Endothelial cell of umbilical vein (primary cell): ENCODE measurements at regions not wholly inside any gene's neighbourhood (a gene's known extent, or its start where the extent isn't known, plus 50 kb on each side); places are given as distances from the start of the nearest gene placed in this dataset.
"Not testable (repeated sequence)": the region's sequence is repeated elsewhere in the genome, so short reads cannot be mapped to it uniquely, and the experiment has no call there.

Experiments
- BruUV-seq: library from RNA; stranded (reverse); fragments of 400-500 nt; replicated peaks from 2 replicates; lab custom pipeline; 2021; lab: Mats Ljungman, UMichigan
- CTCF ChIA-PET: fragments of 300-600, 350-600 bp; sonication (Branson Sonifier 250); formaldehyde crosslinking; loops from one replicate; lab custom pipeline; 2021; ENCODE audit warnings: antibody characterized with exemption, inconsistent platforms; lab: Charles Lee
- POLR2A ChIA-PET: fragments of 300-600, 350-600 bp; sonication (Branson Sonifier 250); formaldehyde crosslinking; loops from one replicate; lab custom pipeline; 2021; ENCODE audit warnings: antibody characterized with exemption, inconsistent platforms; lab: Charles Lee
- DNase-seq: peaks from one replicate; pipeline ENCODE4 v3.0.0-alpha.2; 2011; ENCODE audit warnings: low read depth, low spot score
- FAIRE-seq: peaks from 2 replicates; lab custom pipeline; 2011; peaks lifted over from hg19 to GRCh38; lab: Jason Lieb, UNC
- H2AFZ ChIP-seq: 2 replicates; pipeline ENCODE4 v1.6.0; 2012; ENCODE audit warnings: low read depth, low read length, control low read depth, inconsistent platforms
- H3K27ac ChIP-seq: 2 replicates; pipeline ENCODE4 v1.5.1; 2011; ENCODE audit warnings: low read depth, mild to moderate bottlenecking, control low read depth, low read length, moderate library complexity; ENCODE audit not compliant: insufficient read depth
- H3K27me3 ChIP-seq, 2 experiments: 2 replicates each; pipeline versions ENCODE4 v1.6.0 to v1.6.1; 2011; ENCODE audit warnings: low read length in 2 of 2, mixed read lengths in 1 of 2; ENCODE audit not compliant: control insufficient read depth in 2 of 2, insufficient read depth in 2 of 2
- H3K36me3 ChIP-seq, 2 experiments: 2 replicates in 1 of 2; 3 replicates in 1 of 2; pipeline ENCODE4 v1.5.1; 2011; ENCODE audit warnings: low read length in 2 of 2, mild to moderate bottlenecking in 1 of 2, moderate library complexity in 1 of 2; ENCODE audit not compliant: control insufficient read depth in 2 of 2, insufficient read depth in 2 of 2; ENCODE audit errors: extremely low read depth in 1 of 2
- H3K4me1 ChIP-seq: 3 replicates; pipeline ENCODE4 v1.5.1; 2011; ENCODE audit warnings: mild to moderate bottlenecking, low read length; ENCODE audit not compliant: control insufficient read depth, insufficient read depth; ENCODE audit errors: extremely low read depth
- H3K4me2 ChIP-seq: 2 replicates; pipeline ENCODE4 v1.6.1; 2011; ENCODE audit warnings: low read length, control low read depth, mixed read lengths; ENCODE audit not compliant: insufficient read depth
- H3K4me3 ChIP-seq, 3 experiments: fragments of 200-600 bp in 1 of 3; sonication (generic), shearing (Covaris generic) in 1 of 3; replicated peaks in 1 of 3; 2 replicates each; pipeline ENCODE4 v1.5.1; 2011 to 2016; ENCODE audit warnings: control low read depth in 3 of 3, low read length in 3 of 3, mild to moderate bottlenecking in 2 of 3, inconsistent platforms in 1 of 3, low read depth in 1 of 3, moderate library complexity in 1 of 3; ENCODE audit not compliant: insufficient read depth in 1 of 3
- H3K79me2 ChIP-seq: 2 replicates; pipeline ENCODE4 v1.6.0; 2012; ENCODE audit warnings: low read length, inconsistent platforms; ENCODE audit not compliant: control insufficient read depth, insufficient read depth
- H3K9ac ChIP-seq: replicated peaks from 2 replicates; pipeline ENCODE3; 2011; ENCODE audit warnings: low read length, control low read depth; ENCODE audit not compliant: insufficient read depth; ENCODE audit errors: extremely low read depth
- H3K9me1 ChIP-seq: replicated peaks from 3 replicates; pipeline ENCODE4 v1.6.0; 2011; ENCODE audit warnings: mild to moderate bottlenecking, low read length; ENCODE audit not compliant: control insufficient read depth, insufficient read depth; ENCODE audit errors: extremely low read depth
- H3K9me3 ChIP-seq: replicated peaks from 2 replicates; pipeline ENCODE4 v1.5.1; 2012; ENCODE audit warnings: low read length, inconsistent platforms; ENCODE audit not compliant: control insufficient read depth, insufficient read depth
- H4K20me1 ChIP-seq: replicated peaks from 2 replicates; pipeline ENCODE3; 2011; ENCODE audit warnings: mild to moderate bottlenecking, low read length; ENCODE audit not compliant: control insufficient read depth, insufficient read depth; ENCODE audit errors: extremely low read depth
- EZH2 ChIP-seq: IDR thresholded peaks from 2 replicates; pipeline ENCODE4 v1.6.1; 2012; ENCODE audit warnings: borderline replicate concordance, low read depth, mild to moderate bottlenecking, moderate library complexity, low read length, inconsistent platforms; ENCODE audit not compliant: severe bottlenecking
- FOS ChIP-seq: IDR thresholded peaks from 2 replicates; pipeline ENCODE4 v1.6.1; 2011; ENCODE audit warnings: mild to moderate bottlenecking, low read length, moderate library complexity, borderline replicate concordance; ENCODE audit not compliant: insufficient read depth
- GATA2 ChIP-seq: IDR thresholded peaks from 2 replicates; pipeline ENCODE4 v1.7.0; 2011; ENCODE audit warnings: low read depth, mild to moderate bottlenecking, moderate library complexity, mixed read lengths, low read length; ENCODE audit not compliant: insufficient read length, insufficient read depth
- JUN ChIP-seq: IDR thresholded peaks from 2 replicates; pipeline ENCODE4 v1.6.1; 2011; ENCODE audit warnings: borderline replicate concordance, low read depth; ENCODE audit not compliant: insufficient read length, insufficient read depth
- MYC ChIP-seq: IDR thresholded peaks from one replicate; pipeline ENCODE4 v1.6.1; 2011; ENCODE audit warnings: mild to moderate bottlenecking, low read depth, low read length
- POLR2AphosphoS5 ChIP-seq: IDR thresholded peaks from 2 replicates; pipeline ENCODE4 v1.6.1; 2012; ENCODE audit warnings: low read depth, mild to moderate bottlenecking, control low read depth, low read length, moderate library complexity; ENCODE audit not compliant: insufficient read depth
- dilution Hi-C: fragments of 300-500 bp; cut with MboI; formaldehyde crosslinking; loops from one replicate; pipeline ENCODE4 v1.15.0; 2019; ENCODE audit warnings: low sequenced_read_pairs; ENCODE audit not compliant: extremely low pct_ligation_motif_present
- intact Hi-C: fragments of 100-400 bp; cut with micrococcal nuclease; formaldehyde crosslinking; loops from one replicate; pipeline ENCODE4 v1.10.0; 2022
- TF ChIP-seq, protein P1 (sequence below): IDR thresholded peaks from 2 replicates; pipeline ENCODE4 v1.6.1; 2011; ENCODE audit not compliant: insufficient read depth, insufficient read length
- TF ChIP-seq, protein P2 (sequence below), 2 donors: IDR thresholded peaks; 1 replicate in 1 of 2; 2 replicates in 1 of 2; pipeline ENCODE4 v1.5.1; 2011; ENCODE audit warnings: low read length in 2 of 2, mild to moderate bottlenecking in 2 of 2, moderate library complexity in 2 of 2, control low read depth in 1 of 2, inconsistent platforms in 1 of 2, low read depth in 1 of 2; ENCODE audit not compliant: insufficient read depth in 1 of 2; ENCODE audit errors: extremely low read depth in 1 of 2

DNA sequence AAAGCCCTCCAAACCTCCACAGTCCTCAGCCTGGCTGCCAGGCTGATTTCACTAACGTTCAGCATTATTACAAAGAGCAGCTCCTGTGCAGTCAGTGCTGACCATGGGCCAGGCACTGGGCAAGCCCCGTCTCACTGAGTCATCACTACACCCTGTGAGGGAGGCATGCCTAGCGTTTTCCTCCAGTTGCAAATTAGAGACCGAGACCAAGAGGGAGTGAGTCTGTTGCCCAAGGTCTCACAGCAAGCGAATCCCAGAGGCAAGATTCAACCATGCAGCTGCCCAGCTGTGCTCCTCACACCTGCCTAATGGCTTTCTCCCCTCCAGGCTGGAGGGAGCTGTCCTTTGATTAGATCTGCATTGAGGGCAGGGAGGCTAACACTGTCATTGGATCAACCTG is 229.3 kb upstream of the LHX5 start:
- DNase-seq (no peak), FAIRE-seq (no peak)
- Histone ChIP-seq H3K9me3 (no peaks in the 10 kb centered on the region), H3K4me2 (no peak overlapping the region), H3K27ac (no peak overlapping the region), H2AFZ (no peak overlapping the region), H3K4me3 (no peak overlapping the region), H3K9me1 (no peaks in the 10 kb centered on the region), H3K79me2 (no peaks in the 10 kb centered on the region), H3K36me3 (no peaks in the 10 kb centered on the region), H4K20me1 (no peaks in the 10 kb centered on the region), H3K4me1 (no peaks in the 10 kb centered on the region), H3K27me3 (no peaks in the 10 kb centered on the region), H3K9ac (no peak overlapping the region)
- dilution Hi-C loops (no loop called here), intact Hi-C loops (no loop called here)
- POLR2A ChIA-PET: no interaction called here
- TF ChIP-seq FOS: no peak
- no peak for TF ChIP-seq MYC
- TF ChIP-seq, protein P1, sequence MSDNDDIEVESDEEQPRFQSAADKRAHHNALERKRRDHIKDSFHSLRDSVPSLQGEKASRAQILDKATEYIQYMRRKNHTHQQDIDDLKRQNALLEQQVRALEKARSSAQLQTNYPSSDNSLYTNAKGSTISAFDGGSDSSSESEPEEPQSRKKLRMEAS: no peak
- no peak for TF ChIP-seq JUN
- TF ChIP-seq GATA2: no peak
- no peak for TF ChIP-seq POLR2AphosphoS5
- no peak for TF ChIP-seq EZH2
- TF ChIP-seq, protein P2, sequence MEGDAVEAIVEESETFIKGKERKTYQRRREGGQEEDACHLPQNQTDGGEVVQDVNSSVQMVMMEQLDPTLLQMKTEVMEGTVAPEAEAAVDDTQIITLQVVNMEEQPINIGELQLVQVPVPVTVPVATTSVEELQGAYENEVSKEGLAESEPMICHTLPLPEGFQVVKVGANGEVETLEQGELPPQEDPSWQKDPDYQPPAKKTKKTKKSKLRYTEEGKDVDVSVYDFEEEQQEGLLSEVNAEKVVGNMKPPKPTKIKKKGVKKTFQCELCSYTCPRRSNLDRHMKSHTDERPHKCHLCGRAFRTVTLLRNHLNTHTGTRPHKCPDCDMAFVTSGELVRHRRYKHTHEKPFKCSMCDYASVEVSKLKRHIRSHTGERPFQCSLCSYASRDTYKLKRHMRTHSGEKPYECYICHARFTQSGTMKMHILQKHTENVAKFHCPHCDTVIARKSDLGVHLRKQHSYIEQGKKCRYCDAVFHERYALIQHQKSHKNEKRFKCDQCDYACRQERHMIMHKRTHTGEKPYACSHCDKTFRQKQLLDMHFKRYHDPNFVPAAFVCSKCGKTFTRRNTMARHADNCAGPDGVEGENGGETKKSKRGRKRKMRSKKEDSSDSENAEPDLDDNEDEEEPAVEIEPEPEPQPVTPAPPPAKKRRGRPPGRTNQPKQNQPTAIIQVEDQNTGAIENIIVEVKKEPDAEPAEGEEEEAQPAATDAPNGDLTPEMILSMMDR (IDR thresholded peaks at IDR 0.05; ENCODE audit: extremely low read depth in 1 of 2, insufficient read depth in 1 of 2, low read depth in 1 of 2, low read length in 2 of 2): no peak
- BruUV-seq: no TSS peak
- CTCF ChIA-PET: no interaction called here

DNA sequence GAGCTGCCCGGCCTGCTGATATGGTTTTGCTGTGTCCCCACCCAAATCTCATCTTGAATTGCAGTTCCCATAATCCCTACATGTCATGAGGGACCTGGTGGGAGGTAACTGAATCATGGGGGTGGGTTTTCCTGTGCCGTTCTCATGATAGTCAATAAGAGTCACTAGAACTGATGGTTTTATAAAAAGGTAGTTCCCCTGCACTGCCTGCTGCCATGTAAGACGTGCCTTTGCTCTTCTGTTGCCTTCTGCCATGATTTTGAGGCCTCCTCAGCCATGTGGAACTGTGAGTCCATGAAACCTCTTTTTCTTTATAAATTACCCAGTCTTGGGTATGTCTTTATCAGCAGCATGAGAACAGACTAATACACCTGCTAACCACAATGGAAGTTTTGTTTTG is 228.3 kb upstream of the LHX5 start:
- BruUV-seq, H2AFZ ChIP-seq, H3K79me2 ChIP-seq, FAIRE-seq, DNase-seq, H3K36me3 ChIP-seq, intact Hi-C loops, H3K9ac ChIP-seq, H3K9me1 ChIP-seq, H3K4me2 ChIP-seq, H3K4me3 ChIP-seq, H4K20me1 ChIP-seq, CTCF ChIA-PET, H3K9me3 ChIP-seq, H3K27ac ChIP-seq, POLR2A ChIA-PET, H3K27me3 ChIP-seq, H3K4me1 ChIP-seq, dilution Hi-C loops: not testable (repeated sequence)
